ENCODE measurements at regions not wholly inside any gene's neighbourhood (a gene's known extent, or its start where the extent isn't known, plus 50 kb on each side); places are given as distances from the start of the nearest gene placed in this dataset.

- no peak for DNase-seq (ENCODE audit: low spot score)
These were observed 50.2 kb upstream of the DAB2IP start for GRCh38 chr9:121601194-121601593.
